SU-DHL-6 (cell line): ENCODE measurements at regions not wholly inside any gene's neighbourhood (a gene's known extent, or its start where the extent isn't known, plus 50 kb on each side); places are given as distances from the start of the nearest gene placed in this dataset.
"Not testable (repeated sequence)": the region's sequence is repeated elsewhere in the genome, so short reads cannot be mapped to it uniquely, and the experiment has no call there.

Experiments used
- EZH2phosphoT487 ChIP-seq: fragments of 200-600 bp; sonication (generic), shearing (Covaris generic); conservative IDR thresholded peaks from 2 replicates; pipeline ENCODE4 v1.6.1; 2018; ENCODE audit warnings: mild to moderate bottlenecking, antibody characterized with exemption, low read length, moderate library complexity, mixed read lengths
- TF ChIP-seq, protein P1 (sequence below): fragments of 200-600 bp; sonication (generic); IDR thresholded peaks from one replicate; pipeline ENCODE4 v1.5.1; 2017; ENCODE audit warnings: antibody characterized with exemption, mild to moderate bottlenecking, low read length, moderate library complexity; ENCODE audit not compliant: insufficient read depth, poor library complexity, severe bottlenecking

DNA sequence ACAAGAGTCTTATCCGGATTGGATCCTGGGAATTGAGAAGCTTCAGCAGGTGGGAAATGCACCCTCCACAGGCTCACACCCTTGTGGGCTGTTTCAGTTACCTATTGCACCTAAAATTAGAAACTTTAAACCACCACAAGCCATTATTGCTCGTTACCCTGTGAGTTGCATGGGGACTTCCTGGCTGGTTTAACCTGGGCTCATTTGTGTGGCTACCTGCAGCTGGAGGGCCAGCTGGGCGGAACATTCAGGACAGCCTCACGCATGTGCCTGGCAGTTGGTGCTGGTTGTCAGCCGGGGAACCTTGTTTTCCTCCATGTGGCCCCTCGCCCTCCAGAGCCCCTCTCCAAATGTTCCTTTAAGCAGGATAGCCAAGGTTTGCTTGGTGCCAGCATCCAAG, 118.5 kb upstream of the DEFB108B start:
- TF ChIP-seq, protein P1, sequence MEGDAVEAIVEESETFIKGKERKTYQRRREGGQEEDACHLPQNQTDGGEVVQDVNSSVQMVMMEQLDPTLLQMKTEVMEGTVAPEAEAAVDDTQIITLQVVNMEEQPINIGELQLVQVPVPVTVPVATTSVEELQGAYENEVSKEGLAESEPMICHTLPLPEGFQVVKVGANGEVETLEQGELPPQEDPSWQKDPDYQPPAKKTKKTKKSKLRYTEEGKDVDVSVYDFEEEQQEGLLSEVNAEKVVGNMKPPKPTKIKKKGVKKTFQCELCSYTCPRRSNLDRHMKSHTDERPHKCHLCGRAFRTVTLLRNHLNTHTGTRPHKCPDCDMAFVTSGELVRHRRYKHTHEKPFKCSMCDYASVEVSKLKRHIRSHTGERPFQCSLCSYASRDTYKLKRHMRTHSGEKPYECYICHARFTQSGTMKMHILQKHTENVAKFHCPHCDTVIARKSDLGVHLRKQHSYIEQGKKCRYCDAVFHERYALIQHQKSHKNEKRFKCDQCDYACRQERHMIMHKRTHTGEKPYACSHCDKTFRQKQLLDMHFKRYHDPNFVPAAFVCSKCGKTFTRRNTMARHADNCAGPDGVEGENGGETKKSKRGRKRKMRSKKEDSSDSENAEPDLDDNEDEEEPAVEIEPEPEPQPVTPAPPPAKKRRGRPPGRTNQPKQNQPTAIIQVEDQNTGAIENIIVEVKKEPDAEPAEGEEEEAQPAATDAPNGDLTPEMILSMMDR: not testable (repeated sequence)
- TF ChIP-seq EZH2phosphoT487: not testable (repeated sequence)
